GM04503 (cell line): ENCODE measurements at regions not wholly inside any gene's neighbourhood (a gene's known extent, or its start where the extent isn't known, plus 50 kb on each side); places are given as distances from the start of the nearest gene placed in this dataset.

Source experiments
- DNase-seq: peaks from one replicate; pipeline ENCODE4 v3.0.0-alpha.2; 2012; ENCODE audit warnings: low read depth

DNA sequence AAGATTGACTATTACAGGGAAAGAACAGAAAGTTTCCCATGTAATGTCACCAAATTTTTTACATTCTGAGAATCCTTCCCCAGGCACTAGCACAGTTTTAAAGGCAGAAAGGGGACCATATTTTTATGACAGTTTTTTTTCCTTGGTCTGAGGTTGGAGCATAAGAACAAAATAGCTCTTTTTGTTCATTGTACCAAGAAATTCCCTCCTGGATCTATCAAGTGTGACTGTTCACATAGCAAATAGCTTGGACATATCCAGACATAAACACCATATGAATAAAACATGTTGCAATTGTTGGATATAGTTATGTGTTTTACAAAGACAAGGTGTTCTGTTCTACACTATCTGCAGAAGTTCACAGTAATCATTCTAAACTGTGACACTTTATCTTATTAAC lies 182.4 kb upstream of the ADGRL2 start:
- DNase-seq = no peak

- DNase-seq = peak; percentile 8
Measured at GRCh38 chr1:81617308-81617967, 183.3 kb upstream of the ADGRL2 start.

DNA sequence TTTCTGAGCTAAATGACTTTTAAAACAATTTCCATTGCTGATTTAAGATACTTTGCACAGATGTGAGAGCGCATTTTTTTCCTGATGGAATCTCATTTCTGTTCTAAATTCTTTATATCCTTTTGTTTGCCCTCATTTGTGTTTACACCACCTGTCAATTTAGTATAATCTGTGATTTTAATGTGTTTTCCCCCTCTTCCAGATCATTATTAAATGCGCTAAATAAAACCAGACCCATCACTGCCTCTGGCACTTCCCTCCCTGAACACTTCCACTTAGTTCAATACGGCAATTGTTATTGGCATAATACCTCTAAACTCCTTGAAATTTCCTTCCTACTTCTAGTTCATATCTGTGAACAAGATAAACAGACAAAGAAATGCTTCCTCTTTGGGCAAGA lies 186.9 kb upstream of the ADGRL2 start:
- DNase-seq = no peak

DNA sequence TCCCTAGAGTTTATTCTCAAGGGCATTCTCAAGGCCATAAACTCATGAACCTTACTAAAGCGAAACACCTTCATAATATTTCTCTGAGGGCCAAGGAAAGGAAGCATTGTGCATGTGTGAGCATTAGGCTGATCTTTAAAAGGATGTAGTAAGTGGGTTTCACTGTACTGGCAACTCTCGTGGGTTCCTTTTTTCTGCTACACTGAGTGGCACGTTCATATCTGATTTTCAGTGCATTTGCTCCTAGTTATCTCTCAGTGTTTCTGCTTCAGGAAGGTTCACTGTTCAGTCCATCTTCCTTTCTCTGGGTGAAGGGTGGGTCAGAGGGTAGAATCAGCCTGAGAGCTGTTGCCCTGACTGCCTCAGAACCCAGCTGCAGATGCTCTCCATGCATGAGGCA lies 192.8 kb upstream of the ADGRL2 start:
- no peak for DNase-seq

DNA sequence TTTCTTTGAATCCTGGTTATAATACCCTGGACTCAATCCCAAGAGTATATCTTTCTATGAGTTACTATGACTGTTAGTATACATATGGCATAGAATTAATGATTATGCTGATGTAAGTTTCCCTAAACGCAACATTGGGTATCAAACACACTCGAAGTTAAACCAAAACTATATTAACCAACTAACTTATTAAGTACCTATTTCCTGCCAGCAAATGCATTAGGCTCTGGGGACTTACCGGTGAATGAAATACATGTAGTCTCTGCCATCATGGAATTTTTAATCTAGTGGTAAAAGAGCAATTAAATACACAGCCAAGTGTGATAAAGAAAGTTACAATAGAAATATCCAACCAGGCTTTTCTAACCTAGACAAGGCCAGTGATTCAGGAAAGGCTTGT lies 193.6 kb upstream of the ADGRL2 start:
- no peak for DNase-seq

DNA sequence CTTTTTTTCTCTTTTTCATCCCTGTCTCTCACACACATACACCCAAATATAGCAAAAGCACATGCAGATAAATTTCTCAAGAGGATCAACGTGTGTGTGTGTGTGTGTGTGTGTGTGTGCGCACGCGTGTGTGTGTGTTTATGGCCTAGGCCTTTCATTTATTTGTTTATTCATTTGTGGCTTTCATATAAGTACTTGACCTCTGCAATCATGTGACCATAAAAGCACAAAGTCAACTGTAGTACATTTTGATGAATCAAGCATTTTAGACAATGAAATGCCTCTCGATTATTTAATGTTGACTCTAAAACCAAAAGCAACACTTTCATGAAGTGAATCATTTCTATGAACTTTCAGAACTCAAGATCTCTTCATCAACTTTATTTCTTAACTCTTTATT lies 194.1 kb upstream of the ADGRL2 start:
- no peak for DNase-seq

DNA sequence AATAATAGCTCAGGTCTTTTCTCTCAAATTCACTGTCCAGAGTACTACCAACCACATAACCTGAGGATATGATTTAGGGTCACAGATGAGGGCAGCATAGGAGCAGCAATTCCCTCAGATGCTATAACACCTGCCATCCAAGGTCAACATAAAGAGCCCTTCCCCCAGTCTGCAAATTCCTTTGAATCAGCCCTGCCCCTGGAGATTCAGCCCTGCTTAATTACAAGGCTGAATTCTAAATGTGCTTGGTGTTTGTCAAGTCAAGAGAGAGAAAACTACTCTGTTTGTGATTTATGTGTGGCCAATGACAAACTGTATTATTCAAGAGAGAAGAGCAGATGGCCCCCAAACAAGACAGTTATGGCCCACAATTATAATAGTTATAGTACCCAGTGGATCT lies 195.7 kb upstream of the ADGRL2 start:
- no peak for DNase-seq

GRCh38 chr1:81600878-81601622 lies 199.7 kb upstream of the ADGRL2 start:
- DNase-seq = no peak

DNA sequence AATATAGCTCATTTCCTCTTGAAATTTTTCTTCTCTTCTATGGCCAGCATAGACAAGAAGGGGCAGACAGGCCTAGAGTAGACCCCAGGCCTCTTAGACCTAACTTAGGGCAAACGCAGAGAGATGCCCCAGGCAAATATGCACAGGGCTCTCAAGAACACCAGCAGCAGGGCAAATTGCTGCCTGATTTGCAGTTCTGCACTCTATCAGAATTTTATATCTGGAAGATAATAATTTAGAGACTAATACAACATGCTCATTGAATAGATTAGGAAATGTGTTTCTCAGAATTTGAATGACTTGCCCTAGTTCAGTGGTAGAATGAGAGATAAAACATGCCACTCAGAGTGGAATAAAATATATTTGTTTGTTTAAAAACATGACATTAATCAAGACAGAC lies 200.4 kb upstream of the ADGRL2 start:
- DNase-seq = no peak

- no peak for DNase-seq
Measured at GRCh38 chr1:81598623-81599022, 202.1 kb upstream of the ADGRL2 start.

DNA sequence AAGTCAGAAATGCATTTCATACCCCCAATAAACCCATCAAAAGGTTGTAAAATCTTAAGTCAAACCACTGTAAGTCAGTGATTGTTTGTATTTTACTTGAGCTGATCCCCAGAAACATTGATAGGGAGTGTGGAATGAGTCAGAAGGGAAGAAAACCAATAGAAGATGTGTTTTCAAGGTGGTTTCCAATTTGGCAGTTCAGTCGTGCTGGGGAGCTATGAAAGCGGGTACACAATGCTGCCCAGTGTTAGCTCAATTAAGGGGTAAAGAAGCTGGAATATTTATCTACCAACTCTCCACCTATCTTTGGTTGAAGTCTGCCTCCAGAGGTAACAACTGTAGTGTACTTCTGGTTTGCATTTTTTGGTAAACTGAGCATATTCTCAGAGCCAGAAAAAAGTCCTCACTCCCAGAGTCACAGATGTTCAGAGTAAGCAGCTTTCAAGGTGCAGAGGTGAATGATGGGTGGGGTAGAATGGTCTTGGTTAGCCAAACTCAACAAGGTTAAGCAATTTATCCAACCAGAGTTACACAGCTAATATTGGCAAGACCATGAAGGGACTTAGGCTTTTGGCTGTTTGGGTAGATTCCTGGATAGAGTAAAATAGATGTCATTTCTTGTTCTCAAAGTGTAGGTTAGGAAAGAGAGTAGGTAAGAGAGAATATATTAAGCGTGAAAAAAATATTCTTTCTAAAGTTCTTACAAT lies 202.9 kb upstream of the ADGRL2 start:
- DNase-seq = no peak

DNA sequence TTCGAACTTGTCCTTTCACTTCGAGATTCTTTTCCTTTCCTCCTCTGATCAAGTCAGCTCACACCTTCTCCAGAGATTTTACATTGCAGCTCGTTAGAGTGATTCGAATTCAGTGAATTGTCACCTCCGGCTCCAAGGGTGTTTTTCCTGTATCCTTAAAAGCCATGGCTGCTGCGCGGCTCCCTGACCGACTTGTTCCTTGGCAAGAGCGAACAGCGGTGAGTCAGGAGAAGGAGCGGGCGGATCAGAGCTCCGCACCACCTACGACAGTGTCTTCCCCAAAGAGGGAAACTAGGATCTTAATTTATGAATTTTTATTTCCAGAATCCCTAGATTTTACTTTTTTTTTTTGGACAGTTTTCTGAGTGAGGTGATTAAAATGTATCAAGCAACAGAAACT lies 204.4 kb upstream of the ADGRL2 start:
- no peak for DNase-seq

DNA sequence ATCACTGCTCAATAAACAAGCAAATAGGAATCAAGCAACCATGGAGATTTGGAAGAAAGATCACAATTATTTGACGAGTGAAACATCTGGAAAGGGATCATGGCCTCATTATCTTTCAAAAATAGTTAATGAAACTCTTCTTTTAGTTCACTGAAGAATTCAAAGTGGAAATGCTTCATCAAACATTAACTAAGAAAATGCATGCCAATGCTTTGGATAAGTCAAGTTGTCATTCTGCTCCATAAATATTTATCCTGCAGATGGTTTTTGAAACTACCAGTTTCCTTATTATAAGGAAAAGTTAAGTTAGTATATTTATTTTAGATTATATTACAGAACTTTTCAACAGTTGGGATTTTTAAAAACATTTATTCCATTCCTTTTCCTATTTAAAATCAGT lies 206.5 kb upstream of the ADGRL2 start:
- no peak for DNase-seq

DNA sequence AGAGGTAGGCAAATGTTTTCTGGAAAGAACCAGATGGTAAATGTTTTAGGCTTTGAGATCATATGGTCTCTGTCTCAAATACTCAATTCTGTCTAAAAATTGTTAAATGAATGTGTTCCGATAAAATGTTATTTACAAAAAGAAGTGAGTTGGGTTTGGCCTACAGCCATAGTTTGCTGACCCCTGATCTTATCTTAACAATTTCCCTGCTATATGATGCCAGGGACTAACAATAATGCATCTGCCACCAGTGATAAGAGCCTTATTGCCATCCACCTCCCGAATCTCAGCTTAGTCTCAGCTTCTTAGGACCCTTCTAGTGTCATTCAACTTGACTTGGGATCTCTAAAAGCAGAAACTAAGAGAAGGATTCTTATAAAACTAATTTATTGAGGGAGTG lies 208.5 kb upstream of the ADGRL2 start:
- no peak for DNase-seq

GRCh38 chr1:81590171-81590570 lies 210.6 kb upstream of the ADGRL2 start:
- no peak for DNase-seq

GRCh38 chr1:81588149-81588548 lies 212.6 kb upstream of the ADGRL2 start:
- no peak for DNase-seq

- no peak for DNase-seq
Measured at GRCh38 chr1:81587426-81587825, 213.3 kb upstream of the ADGRL2 start.

DNA sequence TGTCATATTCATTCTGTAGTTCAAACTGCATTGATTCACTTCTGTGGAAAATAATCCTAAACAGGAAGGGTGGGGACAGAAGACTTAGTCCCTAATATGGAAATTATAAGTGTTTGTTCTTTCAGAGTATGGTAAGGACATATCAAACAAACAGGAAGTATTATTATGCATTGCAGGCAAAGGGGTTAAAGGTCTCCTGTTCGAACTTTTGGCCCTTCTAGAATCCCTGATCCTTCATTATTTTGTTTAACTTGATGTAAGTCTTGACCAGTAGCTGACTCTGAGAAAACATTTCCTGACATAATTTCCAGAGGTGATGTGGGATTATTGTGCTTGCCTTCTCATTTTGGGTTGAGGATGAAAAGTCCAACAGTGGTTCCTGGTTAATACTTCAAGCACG lies 215.4 kb upstream of the ADGRL2 start:
- DNase-seq = no peak

DNA sequence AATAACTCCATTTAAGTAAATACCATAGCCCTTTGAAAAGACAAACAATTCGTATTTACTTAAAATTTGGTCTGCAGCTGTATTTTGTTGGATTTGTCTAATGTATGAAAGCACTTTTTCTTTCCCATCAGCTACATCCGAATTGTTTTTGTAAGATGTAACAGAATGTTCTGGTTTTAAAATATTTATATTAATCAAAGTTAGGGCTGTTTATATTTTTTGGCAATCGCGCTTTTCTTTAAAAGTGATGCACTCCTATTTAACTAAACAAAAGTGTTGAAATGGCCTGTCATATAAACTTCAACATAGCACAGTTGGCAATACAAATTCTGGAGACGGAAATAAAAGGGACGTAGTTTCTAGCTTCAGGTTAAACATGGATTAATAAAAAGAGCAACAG lies 216.3 kb upstream of the ADGRL2 start:
- DNase-seq = no peak

DNA sequence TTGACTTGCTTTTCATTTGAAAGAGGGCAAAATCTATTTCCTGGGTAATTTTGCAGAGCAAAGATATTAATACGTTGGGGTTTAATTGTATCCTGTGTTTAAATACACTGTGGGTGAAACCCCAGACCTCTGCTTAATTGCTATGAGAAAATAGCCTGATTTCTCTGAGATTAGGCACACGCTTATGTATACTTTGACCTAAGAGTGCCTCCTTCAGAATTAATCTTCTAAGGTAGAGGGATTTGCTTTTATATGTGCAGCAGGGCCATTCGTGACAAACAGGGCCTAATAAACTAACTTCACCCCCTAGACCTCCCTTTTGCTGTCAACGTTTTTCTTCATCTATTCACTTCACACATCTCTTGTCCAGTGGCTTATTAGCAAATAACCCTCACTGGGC lies 216.9 kb upstream of the ADGRL2 start:
- DNase-seq = no peak

DNA sequence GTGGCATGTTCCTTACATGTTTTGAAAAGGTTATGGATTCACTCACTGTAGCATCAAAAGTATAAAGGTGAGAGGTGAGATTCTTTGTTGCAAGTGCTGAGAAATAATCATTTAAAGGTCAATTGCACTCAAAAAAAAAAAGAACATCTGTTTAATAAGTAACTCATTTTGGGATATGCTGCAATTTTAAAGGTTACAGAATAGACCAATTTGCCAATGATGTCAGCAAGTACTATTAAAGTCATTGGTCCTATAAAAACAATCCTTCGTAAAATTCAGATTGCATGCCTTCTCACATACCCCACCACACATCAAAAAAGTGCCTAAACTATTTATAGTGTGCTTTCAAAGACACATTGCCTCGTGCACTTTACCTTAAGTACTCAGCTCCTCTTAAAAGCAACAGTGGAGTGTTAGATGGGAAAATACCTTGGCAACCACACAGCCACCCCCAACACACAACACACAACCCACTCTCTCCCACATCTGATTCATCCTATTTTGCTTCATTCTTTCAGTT lies 218.2 kb upstream of the ADGRL2 start:
- no peak for DNase-seq

GRCh38 chr1:81578867-81579266 lies 221.9 kb upstream of the ADGRL2 start:
- no peak for DNase-seq

DNA sequence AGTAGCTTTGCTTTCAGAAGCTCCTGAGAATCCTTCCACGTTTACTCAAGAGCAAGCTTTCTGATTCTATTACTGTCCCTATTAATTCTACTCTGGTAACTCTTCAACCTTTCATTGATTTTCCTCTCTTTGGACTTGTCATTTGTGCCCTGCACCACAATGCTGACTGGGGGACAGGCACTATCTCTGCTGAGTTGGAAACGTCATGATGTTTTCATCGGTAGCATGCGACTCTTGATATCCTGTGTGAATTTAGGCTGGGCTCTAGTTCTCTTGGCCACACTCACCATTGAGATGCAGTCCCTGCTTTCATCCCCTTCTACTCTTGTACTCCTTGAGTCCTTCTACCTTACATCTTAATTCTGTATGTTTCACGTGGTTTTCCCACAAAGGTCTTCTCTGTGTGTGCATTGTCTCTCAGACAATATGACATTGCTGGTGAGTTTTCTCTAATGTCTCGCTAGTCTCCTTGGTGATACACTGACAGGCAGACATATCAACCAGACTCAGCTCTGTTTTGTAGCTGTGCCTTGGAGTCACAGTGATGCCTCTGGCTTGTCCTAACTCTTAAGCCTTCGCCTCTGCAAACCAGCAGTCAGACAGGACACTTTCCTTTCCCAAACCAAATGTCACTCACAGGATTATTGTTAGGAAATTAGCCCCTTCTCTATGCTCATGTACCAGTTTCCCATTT lies 223.6 kb upstream of the ADGRL2 start:
- no peak for DNase-seq
